Peyer's patch (tissue), 4 donors: ENCODE measurements at regions not wholly inside any gene's neighbourhood (a gene's known extent, or its start where the extent isn't known, plus 50 kb on each side); places are given as distances from the start of the nearest gene placed in this dataset.

ENCODE experiments used
- CTCF ChIP-seq, 6 experiments: fragments of 450-650 bp in 4 of 6; fragments of 200-600 bp in 2 of 6; sonication (generic) in 1 of 6; IDR thresholded peaks; one replicate each; pipeline ENCODE4 v1.5.1; 2017 to 2019; ENCODE audit warnings: antibody characterized with exemption in 6 of 6, mild to moderate bottlenecking in 3 of 6, moderate library complexity in 1 of 6
- POLR2A ChIP-seq, 2 donors: fragments of 450-650 bp; IDR thresholded peaks; one replicate each; pipeline ENCODE4 v1.5.1; 2017; ENCODE audit warnings: antibody characterized with exemption in 2 of 2, mild to moderate bottlenecking in 2 of 2, moderate library complexity in 2 of 2

GRCh38 chrX:39322496-39322895 is 521.2 kb downstream of the MID1IP1 start:
- TF ChIP-seq POLR2A (IDR thresholded peaks at IDR 0.05): no peak
- TF ChIP-seq CTCF (IDR thresholded peaks at IDR 0.05): no peak
